NCI-H1930 (cell line): ENCODE measurements at regions not wholly inside any gene's neighbourhood (a gene's known extent, or its start where the extent isn't known, plus 50 kb on each side); places are given as distances from the start of the nearest gene placed in this dataset.

Experiments
- DNase-seq, 2 experiments: peaks; one replicate each; lab custom pipeline; 2025; lab: John Stamatoyannopoulos, UW

GRCh38 chr4:163871078-163871477 is 376.6 kb downstream of the TMA16 start:
- no peak for DNase-seq

DNA sequence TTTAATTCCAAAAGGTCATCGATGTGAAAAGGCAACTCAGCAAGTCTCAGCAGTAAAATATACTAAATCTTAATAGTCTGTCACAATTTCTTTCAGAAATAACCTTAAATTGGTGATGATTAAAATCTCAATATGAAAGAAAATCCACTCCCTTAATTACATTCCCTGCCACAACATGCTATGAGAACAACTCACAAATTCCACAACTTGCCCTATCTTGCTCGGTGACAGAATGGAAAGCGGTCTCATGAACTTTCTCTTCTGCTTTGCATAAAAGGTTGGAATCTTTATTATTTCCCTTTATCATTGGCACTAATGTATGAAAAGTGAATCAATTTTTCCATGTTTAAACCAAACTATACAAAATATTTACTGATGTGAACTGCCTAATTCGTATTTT is 380.8 kb downstream of the TMA16 start:
- DNase-seq: no peak

GRCh38 chr4:163878336-163879121 is 384.0 kb downstream of the TMA16 start:
- no peak for DNase-seq

- no peak for DNase-seq
These were observed 397.9 kb downstream of the TMA16 start for GRCh38 chr4:163892417-163892816.

GRCh38 chr4:163895378-163896005 is 401.0 kb downstream of the TMA16 start:
- DNase-seq: no peak

- DNase-seq: no peak
These were observed 406.8 kb downstream of the TMA16 start for GRCh38 chr4:163901319-163901718.

GRCh38 chr4:163902417-163902816 is 407.9 kb downstream of the TMA16 start:
- DNase-seq: no peak

DNA sequence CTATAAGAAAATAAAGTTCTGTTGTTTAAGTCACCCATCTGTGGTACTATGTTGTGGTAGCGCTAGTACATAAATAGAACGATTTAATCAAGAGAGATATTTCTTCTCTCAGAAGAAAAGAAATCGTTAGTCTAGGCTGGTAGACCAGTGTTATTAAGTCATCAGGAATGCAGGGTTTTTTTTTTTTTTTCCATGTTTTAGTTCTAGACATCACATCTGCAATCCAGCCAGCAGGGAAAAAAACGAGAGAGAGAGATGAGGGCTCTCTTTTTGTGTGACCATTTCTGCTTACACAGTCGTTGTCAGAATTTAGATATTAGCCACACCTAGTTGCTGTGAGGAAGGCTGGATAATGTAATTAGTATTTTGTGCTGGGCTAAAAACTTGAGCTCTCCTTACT is 417.4 kb downstream of the TMA16 start:
- DNase-seq: no peak

GRCh38 chr4:163913571-163913970 is 419.1 kb downstream of the TMA16 start:
- no peak for DNase-seq

DNA sequence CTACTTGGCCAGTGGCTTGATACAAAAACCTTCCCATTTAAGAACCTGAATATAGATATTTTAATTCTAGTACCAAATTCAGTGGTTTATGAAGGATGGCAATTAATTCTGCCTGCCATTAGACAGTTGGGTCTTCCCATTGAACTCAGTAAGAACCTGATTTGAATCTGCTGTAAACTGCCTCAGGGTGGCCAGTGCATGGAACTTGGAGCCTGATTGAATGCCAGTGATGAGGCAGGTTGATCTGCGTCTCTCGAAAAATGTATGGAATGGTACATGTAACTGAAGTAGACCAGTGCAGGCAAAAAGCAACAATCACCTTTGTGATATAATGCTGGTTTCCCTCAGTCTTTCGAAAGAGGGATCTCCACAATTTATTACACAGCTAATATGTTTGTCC is 421.4 kb downstream of the TMA16 start:
- no peak for DNase-seq

GRCh38 chr4:163920426-163920825 is 425.9 kb downstream of the TMA16 start:
- DNase-seq: no peak

GRCh38 chr4:163922302-163922701 is 427.8 kb downstream of the TMA16 start:
- DNase-seq: no peak

GRCh38 chr4:163923092-163923491 is 428.6 kb downstream of the TMA16 start:
- DNase-seq: no peak

GRCh38 chr4:163930086-163930485 is 435.6 kb downstream of the TMA16 start:
- no peak for DNase-seq

GRCh38 chr4:163932504-163932903 is 438.0 kb downstream of the TMA16 start:
- no peak for DNase-seq

GRCh38 chr4:163939597-163939996 is 445.1 kb downstream of the TMA16 start:
- DNase-seq: no peak

- no peak for DNase-seq
These were observed 446.9 kb downstream of the TMA16 start for GRCh38 chr4:163941221-163941905.

DNA sequence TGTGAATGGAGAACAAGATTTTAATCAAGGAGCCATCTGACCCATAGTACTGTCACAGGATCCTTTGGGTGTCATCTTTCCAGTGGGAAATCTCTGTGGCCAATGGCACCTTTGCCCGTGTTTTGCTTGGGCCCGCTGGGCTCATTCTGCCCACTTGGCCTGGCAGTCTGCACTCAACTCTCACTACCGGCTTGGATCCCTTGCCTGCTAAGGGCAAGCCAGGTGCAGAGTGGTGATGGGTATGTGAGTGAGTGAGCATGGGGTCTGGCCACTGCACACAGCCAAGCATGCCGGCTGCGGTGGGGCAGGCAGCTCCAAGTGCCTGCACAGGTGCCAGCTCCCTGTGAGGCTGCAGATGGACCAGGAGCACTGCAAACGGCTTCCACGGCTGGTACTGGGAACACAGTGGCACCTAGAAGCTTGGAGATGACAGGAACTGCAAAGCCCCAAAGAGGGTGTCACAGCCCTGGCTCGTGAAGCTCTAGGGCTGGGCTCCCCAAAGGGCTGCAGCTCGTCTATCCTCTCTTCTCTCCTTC is 454.5 kb downstream of the TMA16 start:
- DNase-seq: no peak

DNA sequence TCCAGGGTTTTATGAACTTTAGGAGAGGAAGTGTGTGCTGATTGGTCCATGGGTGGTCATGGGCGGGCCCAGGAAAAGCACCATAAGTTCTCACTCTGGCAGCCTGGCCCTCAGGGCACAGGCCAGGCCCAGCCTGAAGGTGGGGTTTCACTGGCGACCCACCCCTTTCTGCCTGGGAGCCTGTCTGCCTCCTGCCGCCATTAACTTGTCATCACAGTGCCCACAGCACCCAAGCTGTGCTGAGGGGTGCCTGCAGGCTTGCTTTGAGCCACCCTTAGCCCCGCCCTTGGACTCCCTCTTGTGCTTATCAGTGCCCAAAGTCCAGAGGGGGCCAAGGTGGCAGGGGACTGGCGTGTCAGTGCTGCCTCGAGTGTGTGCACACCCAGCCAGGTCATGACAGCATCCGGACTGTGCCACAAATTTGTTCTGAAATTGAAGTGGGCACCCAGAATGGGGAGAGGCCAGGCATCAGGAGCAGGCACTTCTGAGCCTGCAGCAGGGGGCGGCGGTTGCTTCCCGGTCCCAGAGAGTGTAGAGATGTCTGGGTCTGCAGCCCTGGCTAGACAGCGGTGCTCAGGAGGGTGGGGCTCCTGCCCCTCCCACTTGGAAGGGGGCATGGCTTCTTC is 455.6 kb downstream of the TMA16 start:
- DNase-seq: no peak

DNA sequence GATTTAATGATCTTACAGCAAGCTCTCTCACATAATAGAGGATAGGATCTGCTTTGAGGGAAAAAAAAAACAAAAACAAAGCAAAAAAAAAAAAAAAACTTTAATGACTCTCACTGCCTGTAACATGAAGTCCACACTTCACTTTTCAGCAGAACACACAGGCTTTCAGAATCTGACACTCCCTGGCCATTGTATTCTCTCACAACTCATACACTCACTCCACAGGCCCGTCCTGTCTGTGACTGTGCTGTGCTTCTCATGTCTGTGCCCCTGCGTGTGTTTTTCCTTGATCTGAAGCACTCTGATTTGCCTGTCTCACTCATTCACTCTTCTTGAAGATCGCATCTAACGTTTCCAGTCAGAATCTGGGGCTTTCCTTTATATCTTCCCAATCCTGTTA is 460.8 kb downstream of the TMA16 start:
- DNase-seq: no peak

GRCh38 chr4:163958751-163959150 is 464.3 kb downstream of the TMA16 start:
- DNase-seq: peak in 1 of 2 experiments; percentile 24

DNA sequence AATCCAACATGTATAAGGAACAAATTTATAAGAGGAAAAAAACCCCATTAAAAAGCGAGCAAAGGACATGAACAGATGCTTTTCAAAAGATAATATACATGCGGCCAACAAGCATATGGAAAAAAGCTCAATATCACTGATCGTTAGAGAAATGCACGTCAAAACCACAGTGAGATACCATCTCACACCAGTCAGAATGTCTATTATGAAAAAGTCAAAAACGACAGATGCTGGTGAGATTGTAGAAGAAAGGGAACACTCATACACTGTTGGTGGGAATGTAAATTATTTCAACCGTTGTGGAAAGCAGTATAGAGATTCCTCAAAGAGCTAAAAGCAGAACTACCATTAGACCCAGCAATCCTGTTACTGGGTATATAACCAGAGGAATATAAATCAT is 465.4 kb downstream of the TMA16 start:
- DNase-seq: no peak
